Lung microvascular endothelial cell (primary cell): ENCODE measurements at regions not wholly inside any gene's neighbourhood (a gene's known extent, or its start where the extent isn't known, plus 50 kb on each side); places are given as distances from the start of the nearest gene placed in this dataset.

Source experiments
- DNase-seq, 2 donors: peaks; one replicate each; pipeline versions ENCODE4 v3.0.0 to v3.0.0-alpha.2; 2010; ENCODE audit warnings: low read depth in 2 of 2

GRCh38 chr7:10245406-10245805 is 728.3 kb upstream of the PHF14 start:
- no peak for DNase-seq

DNA sequence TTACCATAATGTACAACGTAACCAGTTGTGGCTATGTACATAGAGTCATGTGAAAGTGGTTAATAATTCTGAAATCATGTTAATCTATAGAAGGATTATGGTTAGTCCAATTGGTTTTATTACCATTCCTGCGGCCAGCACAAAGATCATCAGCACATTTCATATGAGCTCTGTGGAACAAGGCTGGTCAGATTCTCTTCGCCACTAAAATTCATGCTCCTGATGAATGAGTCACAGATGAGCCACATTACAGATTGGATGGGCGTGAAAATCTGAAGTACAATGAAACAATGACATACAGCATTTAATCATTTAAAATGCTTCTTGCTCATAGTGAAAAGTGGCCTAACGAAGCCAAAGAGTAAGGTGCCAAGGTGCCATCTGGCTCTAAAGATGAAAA is 716.2 kb upstream of the PHF14 start:
- DNase-seq, result no peak

- no peak for DNase-seq
Observed at GRCh38 chr7:10266976-10267375, 706.7 kb upstream of the PHF14 start.

GRCh38 chr7:10268034-10268433 is 705.6 kb upstream of the PHF14 start:
- DNase-seq, result no peak

DNA sequence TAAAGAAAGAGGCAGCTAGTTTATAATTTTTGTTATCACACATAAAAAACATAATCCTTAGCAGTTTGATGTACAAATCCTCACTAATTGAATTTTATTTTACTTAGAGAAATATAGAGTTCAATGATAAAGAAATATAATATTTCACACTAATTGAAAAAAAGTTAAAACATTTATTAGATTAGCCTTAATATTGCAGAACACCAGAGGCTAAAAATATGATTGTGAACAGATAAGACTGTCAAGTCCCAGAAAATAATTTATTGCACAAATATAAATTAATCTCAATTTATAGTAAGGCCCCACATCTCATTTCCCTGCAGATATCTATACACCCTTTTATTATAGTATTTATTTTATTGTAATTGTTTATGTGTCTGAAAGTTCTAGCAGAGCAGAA is 690.8 kb upstream of the PHF14 start:
- no peak for DNase-seq

DNA sequence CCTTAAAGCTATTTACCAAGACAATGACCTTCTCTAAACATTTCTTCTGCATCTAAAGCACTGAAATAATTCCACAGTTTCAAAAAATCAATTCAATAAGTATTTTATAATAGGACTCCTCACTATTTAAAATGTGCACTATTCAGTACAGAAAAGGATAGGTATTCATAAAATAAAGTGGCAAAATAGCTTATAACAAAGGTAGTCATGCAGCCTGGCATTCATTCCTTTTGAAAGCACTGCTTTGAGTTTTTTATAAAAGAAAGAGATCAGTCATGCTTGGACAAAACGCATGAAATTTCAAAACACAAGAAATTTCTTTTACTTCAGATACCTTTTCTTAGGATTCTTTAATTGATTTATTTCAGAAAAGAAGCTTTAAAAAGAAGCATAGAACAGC is 689.7 kb upstream of the PHF14 start:
- no peak for DNase-seq

DNA sequence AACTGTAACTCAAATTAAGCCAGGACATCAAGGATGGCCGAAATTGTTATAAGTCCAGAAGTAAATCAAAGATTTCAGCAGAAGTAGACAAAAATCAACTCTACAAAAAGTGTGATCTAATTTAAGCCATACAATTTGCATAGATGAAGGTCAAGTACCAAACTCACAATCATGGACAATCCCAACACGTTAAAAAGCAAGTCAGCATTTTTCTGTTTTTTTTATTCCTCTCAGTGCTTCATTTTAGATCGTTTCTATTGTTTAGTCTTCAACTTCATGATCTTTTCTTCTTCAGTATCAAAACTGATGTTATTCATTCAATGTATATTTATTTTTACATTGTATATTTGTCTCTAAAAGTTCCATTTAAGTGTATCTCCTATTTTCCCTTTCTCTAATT is 674.3 kb upstream of the PHF14 start:
- DNase-seq, result no peak

DNA sequence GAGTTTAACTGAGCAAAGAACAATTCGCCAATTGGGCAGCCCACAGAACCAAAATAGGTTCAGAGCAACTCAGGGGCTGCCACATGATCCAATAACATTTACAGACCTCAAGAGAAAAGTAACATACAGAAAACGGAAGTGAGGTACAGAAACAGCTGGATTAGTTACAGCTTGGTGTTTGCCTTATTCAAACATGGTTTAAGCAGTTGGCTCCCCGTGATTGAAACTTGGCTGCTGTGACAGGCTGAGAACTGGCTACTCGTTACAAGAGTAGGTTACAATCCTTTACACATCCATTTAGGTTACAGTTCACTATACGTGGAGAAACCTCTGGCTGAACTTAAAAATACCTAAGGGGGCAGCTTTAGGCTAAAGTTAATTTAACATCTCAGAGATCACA is 673.1 kb upstream of the PHF14 start:
- no peak for DNase-seq

- no peak for DNase-seq
Observed at GRCh38 chr7:10308276-10308675, 665.4 kb upstream of the PHF14 start.

DNA sequence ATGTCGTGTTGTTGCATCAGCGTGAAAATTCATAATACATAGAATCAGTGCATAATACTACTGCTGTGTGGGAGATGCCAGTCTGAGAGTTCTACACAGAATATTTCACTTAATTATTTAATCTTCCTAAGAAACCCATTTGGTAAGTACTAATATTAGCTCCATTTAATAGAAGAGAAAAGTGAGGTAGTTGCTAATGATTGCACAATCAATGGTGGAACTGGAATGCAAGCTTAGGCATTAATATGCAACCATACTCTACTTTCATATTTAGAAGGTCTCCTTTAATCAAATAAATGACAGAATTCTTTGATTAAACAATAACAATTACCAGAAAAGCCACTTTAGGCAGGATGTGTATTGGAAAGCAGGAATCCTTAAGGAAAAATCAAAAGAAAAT is 660.7 kb upstream of the PHF14 start:
- DNase-seq, result no peak

DNA sequence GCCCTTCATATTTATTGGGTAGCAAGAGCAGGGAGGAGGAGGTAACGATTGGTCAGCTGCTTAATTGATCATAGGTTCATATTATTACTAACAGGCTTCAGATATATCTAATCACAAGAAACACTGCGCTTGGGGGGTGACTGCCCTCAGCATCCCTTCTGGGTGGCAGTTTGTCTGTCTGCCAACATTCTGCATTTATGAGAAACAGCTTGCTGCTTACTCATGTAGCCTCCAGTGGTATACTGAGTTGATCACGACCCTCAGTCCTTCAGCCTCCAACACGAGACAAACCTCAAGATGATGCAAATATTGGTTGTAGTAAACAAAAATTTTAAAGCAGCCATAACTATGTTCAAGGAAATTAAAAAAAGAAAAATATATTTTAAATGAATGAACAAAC is 657.8 kb upstream of the PHF14 start:
- no peak for DNase-seq

- no peak for DNase-seq
Observed at GRCh38 chr7:10316488-10316887, 657.2 kb upstream of the PHF14 start.

- DNase-seq, result no peak
Observed at GRCh38 chr7:10325395-10325794, 648.3 kb upstream of the PHF14 start.

GRCh38 chr7:10343108-10343507 is 630.6 kb upstream of the PHF14 start:
- DNase-seq, result no peak

DNA sequence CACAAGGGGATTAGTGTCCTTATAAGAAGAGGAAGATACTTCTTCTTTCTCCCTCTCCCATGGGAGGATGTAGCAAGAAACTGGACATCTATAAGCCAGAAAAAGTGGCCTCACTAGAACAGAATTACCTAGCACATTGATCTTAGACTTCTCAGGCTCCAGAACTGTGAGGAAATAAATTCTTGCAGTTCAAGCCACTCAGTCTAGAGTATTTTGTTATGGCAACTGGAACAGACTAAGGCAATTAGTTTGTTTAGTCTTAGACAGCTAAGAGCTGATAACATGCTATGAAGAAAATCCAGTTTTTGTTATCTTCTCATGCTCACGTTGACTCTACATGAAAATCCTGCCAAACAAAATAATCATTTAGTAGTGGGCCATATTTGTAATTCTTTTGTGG is 627.6 kb upstream of the PHF14 start:
- no peak for DNase-seq

GRCh38 chr7:10355816-10356215 is 617.9 kb upstream of the PHF14 start:
- DNase-seq, result no peak

GRCh38 chr7:10360050-10360449 is 613.6 kb upstream of the PHF14 start:
- DNase-seq, result no peak

- DNase-seq, result no peak
Observed at GRCh38 chr7:10401793-10402192, 571.9 kb upstream of the PHF14 start.

- peak; percentile 42 to 43 for DNase-seq
Observed at GRCh38 chr7:10412422-10413019, 561.2 kb upstream of the PHF14 start.

GRCh38 chr7:10418985-10419384 is 554.7 kb upstream of the PHF14 start:
- DNase-seq, result no peak

DNA sequence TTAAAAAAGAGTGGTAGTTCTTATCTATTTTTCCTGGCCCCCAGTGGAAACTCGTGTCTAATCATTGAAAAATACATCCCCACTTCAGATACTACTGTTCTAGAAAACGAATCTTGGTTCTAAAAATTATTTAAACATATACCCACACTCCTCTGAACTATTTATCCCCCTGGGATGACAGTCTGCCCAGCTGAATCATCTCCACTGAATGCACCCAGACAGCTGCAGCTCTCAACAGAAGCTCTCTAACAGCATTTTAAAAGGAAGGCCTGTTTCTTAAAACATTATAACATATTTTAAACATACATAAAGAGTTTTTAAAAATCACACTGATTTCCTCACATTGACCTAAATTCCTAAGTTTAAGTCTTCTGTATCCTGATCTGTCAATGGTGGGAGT is 544.6 kb upstream of the PHF14 start:
- no peak for DNase-seq

GRCh38 chr7:10429511-10429910 is 544.2 kb upstream of the PHF14 start:
- no peak for DNase-seq

- DNase-seq, result no peak
Observed at GRCh38 chr7:10436302-10436701, 537.4 kb upstream of the PHF14 start.

DNA sequence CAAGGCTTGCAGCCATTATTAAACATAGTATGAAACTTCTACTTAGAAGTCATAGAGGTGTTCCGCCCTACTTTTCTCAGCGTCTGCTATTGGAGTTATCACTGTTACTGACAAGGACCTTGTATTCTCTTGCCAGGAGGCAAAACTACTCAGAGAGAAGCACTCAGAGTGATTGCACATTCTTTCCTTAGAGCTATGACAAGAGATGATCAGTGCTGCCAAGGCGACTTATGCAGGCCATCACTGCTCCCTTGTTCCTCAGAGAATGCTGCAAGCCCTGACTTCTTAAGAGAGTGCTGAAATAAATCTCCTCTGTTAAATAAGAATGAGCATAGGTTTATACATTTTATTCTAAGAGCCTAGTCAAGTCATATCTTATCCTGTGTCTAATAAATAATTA is 534.6 kb upstream of the PHF14 start:
- no peak for DNase-seq
